H1 (cell line): ENCODE measurements at regions not wholly inside any gene's neighbourhood (a gene's known extent, or its start where the extent isn't known, plus 50 kb on each side); places are given as distances from the start of the nearest gene placed in this dataset.

Experiments used
- FOSL1 ChIP-seq: IDR thresholded peaks from 2 replicates; pipeline ENCODE4 v1.6.1; 2011; ENCODE audit warnings: mild to moderate bottlenecking, low read depth, low read length, moderate library complexity; ENCODE audit not compliant: insufficient read depth
- PHF8 ChIP-seq: fragments of 200-600 bp; sonication (generic); conservative IDR thresholded peaks from 2 replicates; pipeline ENCODE4 v1.7.1; 2012; ENCODE audit warnings: low read depth, mild to moderate bottlenecking, inconsistent platforms, low read length, moderate library complexity
- POU5F1 ChIP-seq: IDR thresholded peaks from 2 replicates; pipeline ENCODE4 v1.6.1; 2011; ENCODE audit warnings: low read depth, mild to moderate bottlenecking, low read length, moderate library complexity
- RAD21 ChIP-seq, 2 experiments: IDR thresholded peaks in 1 of 2; conservative IDR thresholded peaks in 1 of 2; 2 replicates each; pipeline ENCODE4 v1.6.1; 2011; ENCODE audit warnings: low read depth in 2 of 2, low read length in 2 of 2, improper control_type of control experiment in 1 of 2, inconsistent platforms in 1 of 2, mild to moderate bottlenecking in 1 of 2, moderate library complexity in 1 of 2
- SIRT6 ChIP-seq: IDR thresholded peaks from one replicate; pipeline ENCODE4 v1.7.1; 2012; ENCODE audit warnings: low read length, inconsistent platforms
- ZNF274 ChIP-seq: IDR thresholded peaks from 2 replicates; pipeline ENCODE4 v1.7.0; 2012; ENCODE audit warnings: low read length, borderline replicate concordance; ENCODE audit errors: extremely low read depth
- TF ChIP-seq, protein P1 (sequence below), 3 experiments: IDR thresholded peaks; 1 replicate in 2 of 3; 2 replicates in 1 of 3; pipeline versions ENCODE4 v1.5.1 to v1.6.1; 2011; ENCODE audit warnings: low read length in 3 of 3, mild to moderate bottlenecking in 3 of 3, inconsistent platforms in 2 of 3, low read depth in 1 of 3, moderate library complexity in 1 of 3; ENCODE audit not compliant: insufficient read depth in 1 of 3; ENCODE audit errors: control extremely low read depth in 1 of 3

DNA sequence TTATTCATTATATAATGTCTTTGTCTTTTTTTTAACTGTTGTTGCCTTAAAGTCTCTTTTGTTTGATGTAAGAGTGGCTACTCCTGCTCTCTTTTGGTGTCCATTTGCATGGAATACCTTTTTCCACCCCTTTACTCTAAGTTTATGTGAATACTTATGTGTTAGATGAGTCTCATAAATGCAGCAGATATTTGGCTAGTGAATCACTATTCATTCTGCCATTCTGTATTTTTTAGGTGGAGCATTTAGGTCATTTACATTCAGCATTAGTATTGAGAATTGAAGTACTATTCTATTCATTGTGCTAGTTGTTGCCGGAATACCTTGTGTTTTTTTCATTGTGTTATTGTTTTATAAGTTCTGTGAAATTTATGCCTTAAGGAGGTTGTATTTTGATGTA is 317.1 kb downstream of the ANXA1 start (continued):
- TF ChIP-seq FOSL1 (no peak), RAD21 (IDR thresholded peaks at IDR 0.05 in 1 of 2, conservative IDR thresholded peaks at IDR 0.05 in 1 of 2; ENCODE audit: low read depth in 2 of 2, low read length in 2 of 2) (no peak), SIRT6 (no peak), PHF8 (no peak), ZNF274 (no peak), POU5F1 (no peak)
- TF ChIP-seq, protein P1, sequence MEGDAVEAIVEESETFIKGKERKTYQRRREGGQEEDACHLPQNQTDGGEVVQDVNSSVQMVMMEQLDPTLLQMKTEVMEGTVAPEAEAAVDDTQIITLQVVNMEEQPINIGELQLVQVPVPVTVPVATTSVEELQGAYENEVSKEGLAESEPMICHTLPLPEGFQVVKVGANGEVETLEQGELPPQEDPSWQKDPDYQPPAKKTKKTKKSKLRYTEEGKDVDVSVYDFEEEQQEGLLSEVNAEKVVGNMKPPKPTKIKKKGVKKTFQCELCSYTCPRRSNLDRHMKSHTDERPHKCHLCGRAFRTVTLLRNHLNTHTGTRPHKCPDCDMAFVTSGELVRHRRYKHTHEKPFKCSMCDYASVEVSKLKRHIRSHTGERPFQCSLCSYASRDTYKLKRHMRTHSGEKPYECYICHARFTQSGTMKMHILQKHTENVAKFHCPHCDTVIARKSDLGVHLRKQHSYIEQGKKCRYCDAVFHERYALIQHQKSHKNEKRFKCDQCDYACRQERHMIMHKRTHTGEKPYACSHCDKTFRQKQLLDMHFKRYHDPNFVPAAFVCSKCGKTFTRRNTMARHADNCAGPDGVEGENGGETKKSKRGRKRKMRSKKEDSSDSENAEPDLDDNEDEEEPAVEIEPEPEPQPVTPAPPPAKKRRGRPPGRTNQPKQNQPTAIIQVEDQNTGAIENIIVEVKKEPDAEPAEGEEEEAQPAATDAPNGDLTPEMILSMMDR (IDR thresholded peaks at IDR 0.05; ENCODE audit: control extremely low read depth in 1 of 3, insufficient read depth in 1 of 3, low read depth in 1 of 3, low read length in 3 of 3) = no peak
- TF ChIP-seq, all 59 proteins: peak for 0
